ENCODE measurements at regions not wholly inside any gene's neighbourhood (a gene's known extent, or its start where the extent isn't known, plus 50 kb on each side); places are given as distances from the start of the nearest gene placed in this dataset.
"Not testable (repeated sequence)": the region's sequence is repeated elsewhere in the genome, so short reads cannot be mapped to it uniquely, and the experiment has no call there.

DNA sequence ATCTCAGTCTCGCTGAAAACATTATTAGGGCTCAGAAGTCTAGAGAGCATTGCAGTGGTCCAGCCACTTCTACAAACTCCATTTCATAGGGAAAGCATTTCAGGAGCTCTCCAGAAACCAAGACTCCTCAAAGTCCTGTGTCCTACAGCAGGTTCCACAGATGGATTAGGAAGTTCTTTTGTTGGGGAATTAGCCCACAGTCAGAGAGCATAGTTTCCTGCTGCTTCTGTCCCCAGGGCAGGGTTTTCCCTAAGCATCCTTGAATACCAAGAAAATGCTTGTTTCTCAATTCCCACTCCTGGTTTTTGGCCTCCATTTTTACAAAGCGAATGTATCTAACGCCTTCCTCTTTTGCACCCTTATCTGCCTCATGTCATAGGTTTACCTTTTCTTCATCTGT lies 235.9 kb upstream of the PODXL start:
- Mint-ChIP-seq H3K9me3 (no peaks in the 10 kb centered on the region), H3K36me3 (ENCODE audit: insufficient read depth) (no peaks in the 10 kb centered on the region), H3K4me3 (no peak overlapping the region), H3K4me1 (ENCODE audit: low read depth) (no peaks in the 10 kb centered on the region), H3K27me3 (ENCODE audit: low read depth) (peaks cover 4% of the 10 kb centered on the region)
- ATAC-seq (no peak), DNase-seq (no peak)

DNA sequence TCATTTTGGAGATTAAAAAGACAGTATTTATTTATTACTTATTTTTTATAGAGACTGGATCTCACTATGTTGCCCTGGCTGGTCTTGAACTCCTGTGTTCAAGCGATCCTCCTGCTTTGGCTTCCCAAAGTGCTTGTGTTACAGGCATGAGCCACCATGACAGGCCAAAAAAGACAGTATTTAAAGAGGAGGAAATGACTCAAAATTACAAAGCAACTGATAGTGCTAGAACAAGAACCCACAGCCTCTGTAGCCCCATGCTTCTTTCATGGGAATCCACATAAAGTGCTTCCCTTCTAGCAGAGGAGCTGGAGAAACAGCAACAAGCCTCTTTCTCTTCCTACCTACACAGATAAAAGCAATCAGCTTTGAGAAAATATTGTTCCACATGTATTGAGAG lies 230.7 kb upstream of the PODXL start:
- Mint-ChIP-seq H3K4me3 (no peak overlapping the region), H3K27me3 (ENCODE audit: low read depth) (peaks cover 7% of the 10 kb centered on the region), H3K36me3 (ENCODE audit: insufficient read depth) (no peaks in the 10 kb centered on the region), H3K9me3 (no peaks in the 10 kb centered on the region), H3K4me1 (ENCODE audit: low read depth) (no peaks in the 10 kb centered on the region)
- DNase-seq (no peak), ATAC-seq (no peak)

DNA sequence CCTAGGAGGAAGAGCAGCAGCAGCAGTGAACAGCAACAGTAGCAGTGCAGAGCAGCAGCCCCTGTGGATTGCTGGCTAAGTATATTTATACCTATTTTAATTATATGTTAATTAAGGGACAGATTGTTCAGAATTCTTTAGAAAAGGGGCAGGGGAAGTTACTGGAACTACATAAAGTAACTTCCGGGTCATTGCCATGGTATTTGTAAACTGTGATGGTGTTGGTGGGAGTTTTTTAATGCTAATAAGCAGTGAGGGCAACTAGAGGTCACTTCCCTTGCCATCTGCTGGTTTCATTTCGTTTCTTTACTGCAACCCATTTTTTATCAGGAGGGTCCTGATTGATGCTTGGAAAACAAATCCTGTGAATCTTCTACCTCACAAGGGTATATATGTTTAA lies 229.8 kb upstream of the PODXL start:
- Mint-ChIP-seq H3K4me3 (no peak overlapping the region), H3K36me3 (ENCODE audit: insufficient read depth) (no peaks in the 10 kb centered on the region), H3K27me3 (ENCODE audit: low read depth) (peaks cover 8% of the 10 kb centered on the region), H3K9me3 (no peaks in the 10 kb centered on the region), H3K4me1 (ENCODE audit: low read depth) (no peaks in the 10 kb centered on the region)
- no peak for DNase-seq
- no peak for ATAC-seq

DNA sequence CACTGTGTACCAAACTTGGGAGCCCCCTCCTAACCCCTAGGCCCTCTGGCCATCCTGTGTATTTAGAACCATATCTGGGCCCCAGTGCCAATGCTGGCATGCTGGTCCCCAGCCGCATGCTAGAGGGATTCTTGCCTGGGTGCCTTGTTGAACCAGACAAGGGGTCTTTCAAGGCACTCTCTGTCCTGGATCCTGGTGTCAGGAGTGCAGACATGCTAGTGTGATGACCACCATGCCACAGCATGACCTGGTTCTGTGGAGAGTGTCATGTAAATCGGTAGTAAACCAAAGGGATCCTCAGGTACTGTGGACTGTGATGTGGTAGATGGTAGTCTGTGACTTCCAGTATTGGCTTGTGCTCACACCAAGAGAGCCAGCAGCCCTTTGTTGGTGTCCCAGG lies 222.2 kb upstream of the PODXL start:
- H3K27me3 Mint-ChIP-seq (ENCODE audit: low read depth) = peaks cover 4% of the 10 kb centered on the region
- H3K36me3 Mint-ChIP-seq (ENCODE audit: insufficient read depth) = no peaks in the 10 kb centered on the region
- H3K9me3 Mint-ChIP-seq = no peaks in the 10 kb centered on the region
- no peak for DNase-seq
- ATAC-seq = no peak
- no peaks in the 10 kb centered on the region for H3K4me1 Mint-ChIP-seq (ENCODE audit: low read depth)
- no peak overlapping the region for H3K4me3 Mint-ChIP-seq

DNA sequence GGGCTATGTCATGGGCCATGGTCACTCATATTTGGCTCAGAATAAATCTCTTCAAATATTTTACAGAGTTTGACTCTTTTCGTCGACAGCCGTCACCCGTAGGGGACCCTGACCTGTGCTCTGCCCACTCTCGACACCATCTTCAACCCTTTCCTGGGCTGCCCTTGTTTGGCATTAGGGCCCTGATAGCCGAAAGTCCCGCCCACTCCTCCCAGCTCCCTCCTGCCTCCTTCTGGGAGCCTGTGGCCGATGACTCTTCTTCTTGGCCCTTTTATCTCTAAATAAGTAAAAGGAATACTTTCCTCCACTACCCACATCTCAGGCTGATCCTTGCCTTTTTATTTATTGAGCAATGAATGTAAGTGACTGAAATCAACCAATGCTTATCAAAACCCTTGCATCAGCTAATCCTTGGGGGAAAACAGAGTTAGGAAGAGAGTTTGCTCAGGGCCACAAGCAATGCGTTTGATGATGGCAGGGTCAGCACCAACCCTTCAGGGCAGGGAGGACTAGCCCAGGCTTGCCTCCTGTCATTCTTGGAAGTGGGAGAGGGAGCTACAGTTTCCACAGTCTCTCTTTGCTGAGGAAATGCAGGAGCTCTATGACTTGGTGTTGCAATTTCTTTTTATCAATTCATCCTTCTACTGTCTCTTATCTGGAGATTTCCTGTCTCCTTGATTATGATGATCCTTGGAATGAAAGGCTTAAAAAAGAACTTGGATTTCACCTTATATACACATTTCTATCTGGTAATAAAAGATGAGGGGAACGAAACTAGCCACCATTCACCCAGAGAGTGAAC lies 218.2 kb upstream of the PODXL start:
- H3K9me3 Mint-ChIP-seq = no peaks in the 10 kb centered on the region
- H3K27me3 Mint-ChIP-seq (ENCODE audit: low read depth) = no peaks in the 10 kb centered on the region
- no peak overlapping the region for H3K4me3 Mint-ChIP-seq
- no peak for ATAC-seq
- no peaks in the 10 kb centered on the region for H3K36me3 Mint-ChIP-seq (ENCODE audit: insufficient read depth)
- no peaks in the 10 kb centered on the region for H3K4me1 Mint-ChIP-seq (ENCODE audit: low read depth)
- no peak for DNase-seq

DNA sequence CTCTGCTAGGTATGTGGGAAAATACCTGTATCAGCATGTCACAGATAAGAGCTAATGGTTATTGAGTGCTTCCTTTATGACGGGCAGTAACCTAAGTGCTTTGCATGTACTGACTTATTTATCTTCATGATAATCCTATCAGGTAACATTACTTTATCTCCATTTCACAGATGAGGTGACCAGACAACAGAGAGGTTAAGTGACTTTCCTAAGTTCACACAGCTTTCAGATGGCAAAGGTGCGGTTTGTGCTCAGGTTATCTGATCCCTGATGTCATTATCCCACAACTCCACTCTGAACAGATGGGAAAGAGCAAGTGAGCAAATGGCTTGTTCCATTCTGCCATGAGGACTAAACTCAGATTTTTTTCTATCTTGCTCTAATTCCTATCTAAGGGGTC lies 217.0 kb upstream of the PODXL start:
- no peaks in the 10 kb centered on the region for H3K9me3 Mint-ChIP-seq
- DNase-seq (no peak), ATAC-seq (no peak)
- H3K36me3 Mint-ChIP-seq (ENCODE audit: insufficient read depth) = no peaks in the 10 kb centered on the region
- H3K4me1 Mint-ChIP-seq (ENCODE audit: low read depth) = no peaks in the 10 kb centered on the region
- H3K27me3 Mint-ChIP-seq (ENCODE audit: low read depth) = peaks cover 3% of the 10 kb centered on the region
- no peak overlapping the region for H3K4me3 Mint-ChIP-seq

DNA sequence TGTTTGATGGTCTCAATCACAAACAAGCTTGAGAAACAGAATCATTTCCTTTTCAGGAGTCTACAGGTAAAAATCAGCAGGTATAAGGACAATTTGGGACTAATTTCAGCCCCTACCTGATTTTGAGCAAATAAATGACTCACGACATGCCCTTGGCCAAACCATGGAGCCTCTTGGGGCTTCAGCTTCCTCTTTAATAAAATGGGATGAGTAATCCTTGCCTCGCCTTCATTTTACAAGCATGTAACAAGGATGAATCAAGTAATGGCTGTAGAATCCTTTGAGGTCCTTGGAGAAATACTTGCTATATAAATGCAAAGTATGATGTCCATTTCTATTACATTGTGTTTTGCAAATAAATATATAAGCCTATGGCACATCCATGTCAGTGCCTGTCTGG lies 212.8 kb upstream of the PODXL start:
- no peak overlapping the region for H3K4me3 Mint-ChIP-seq
- no peaks in the 10 kb centered on the region for H3K36me3 Mint-ChIP-seq (ENCODE audit: insufficient read depth)
- peaks cover 3% of the 10 kb centered on the region for H3K27me3 Mint-ChIP-seq (ENCODE audit: low read depth)
- ATAC-seq = no peak
- DNase-seq = no peak
- no peaks in the 10 kb centered on the region for H3K9me3 Mint-ChIP-seq
- no peaks in the 10 kb centered on the region for H3K4me1 Mint-ChIP-seq (ENCODE audit: low read depth)

DNA sequence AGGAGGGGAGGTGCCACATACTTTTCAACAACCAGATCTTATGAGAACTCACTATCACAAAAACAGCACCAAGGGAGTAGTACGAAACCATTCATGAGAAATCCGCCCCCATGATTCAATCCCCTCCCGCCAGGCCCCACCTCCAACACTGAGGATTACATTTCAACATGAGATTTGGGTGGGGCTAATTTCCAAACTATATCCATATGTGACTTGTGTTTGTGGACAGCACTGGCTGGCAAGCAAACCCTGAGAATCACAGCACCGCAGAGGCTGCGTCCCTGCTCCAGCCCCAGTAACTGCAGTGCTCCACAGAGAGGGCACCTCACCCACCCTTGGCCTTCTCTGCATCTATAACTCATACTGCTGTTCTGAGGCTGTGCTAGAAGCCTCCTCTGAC lies 211.2 kb upstream of the PODXL start:
- H3K27me3 Mint-ChIP-seq (ENCODE audit: low read depth) = peaks cover 3% of the 10 kb centered on the region
- no peak overlapping the region for H3K4me3 Mint-ChIP-seq
- H3K4me1 Mint-ChIP-seq (ENCODE audit: low read depth) = no peaks in the 10 kb centered on the region
- H3K36me3 Mint-ChIP-seq (ENCODE audit: insufficient read depth) = no peaks in the 10 kb centered on the region
- no peak for ATAC-seq
- H3K9me3 Mint-ChIP-seq = no peaks in the 10 kb centered on the region
- DNase-seq = no peak

DNA sequence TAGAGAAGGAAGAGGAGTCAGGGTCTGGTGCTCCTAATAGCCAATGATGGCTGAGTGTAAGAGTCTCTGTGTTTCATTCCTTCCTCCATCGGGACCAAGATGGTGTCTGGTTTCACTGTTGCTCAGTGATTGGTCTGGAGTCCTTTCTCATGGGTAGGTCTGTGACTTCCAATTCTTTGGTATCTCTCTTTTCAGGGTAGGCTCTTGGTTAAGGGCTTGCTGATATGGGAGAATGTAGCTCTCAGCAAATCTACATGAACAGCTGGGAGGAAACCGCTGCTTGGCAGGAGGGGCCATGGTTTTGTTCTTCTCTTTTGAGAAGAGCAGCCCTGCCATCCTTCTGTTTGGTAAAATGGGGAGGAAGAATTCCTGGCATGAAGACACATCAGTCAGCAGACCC lies 209.1 kb upstream of the PODXL start:
- no peaks in the 10 kb centered on the region for H3K9me3 Mint-ChIP-seq
- no peak for DNase-seq
- no peaks in the 10 kb centered on the region for H3K4me1 Mint-ChIP-seq (ENCODE audit: low read depth)
- H3K4me3 Mint-ChIP-seq = no peak overlapping the region
- peaks cover 12% of the 10 kb centered on the region for H3K27me3 Mint-ChIP-seq (ENCODE audit: low read depth)
- no peaks in the 10 kb centered on the region for H3K36me3 Mint-ChIP-seq (ENCODE audit: insufficient read depth)
- ATAC-seq = no peak

DNA sequence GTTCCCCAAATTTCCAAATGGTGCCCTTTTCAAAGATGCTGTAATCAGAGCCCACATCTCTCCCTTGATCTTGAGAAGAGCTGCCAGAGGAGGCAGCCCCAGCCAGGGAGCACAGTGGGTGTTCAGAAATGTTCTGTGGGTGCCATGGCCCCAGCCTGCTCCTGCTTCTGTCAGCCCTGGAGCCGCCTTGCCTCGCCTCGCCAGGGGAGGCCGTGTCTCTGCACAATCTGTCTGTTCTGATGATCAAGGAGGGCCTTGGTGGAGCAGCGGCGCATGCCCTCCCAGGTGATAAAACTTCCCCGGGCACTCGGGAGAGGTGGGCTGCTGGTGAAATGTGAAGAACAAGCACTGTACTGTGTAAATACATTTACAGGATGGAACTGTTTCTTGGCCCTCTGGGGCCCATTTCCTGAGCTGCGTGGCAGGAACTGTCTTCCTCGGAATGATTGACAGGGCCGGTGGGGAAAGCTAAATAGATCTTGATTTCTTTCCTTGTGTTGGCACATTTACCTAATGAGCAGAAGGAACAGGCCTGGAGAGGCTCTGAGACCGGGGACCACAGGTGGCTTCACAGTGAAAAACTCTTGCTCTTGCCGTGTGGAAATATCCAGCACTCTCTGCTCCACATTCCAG lies 207.8 kb upstream of the PODXL start:
- DNase-seq (no peak), ATAC-seq (no peak)

DNA sequence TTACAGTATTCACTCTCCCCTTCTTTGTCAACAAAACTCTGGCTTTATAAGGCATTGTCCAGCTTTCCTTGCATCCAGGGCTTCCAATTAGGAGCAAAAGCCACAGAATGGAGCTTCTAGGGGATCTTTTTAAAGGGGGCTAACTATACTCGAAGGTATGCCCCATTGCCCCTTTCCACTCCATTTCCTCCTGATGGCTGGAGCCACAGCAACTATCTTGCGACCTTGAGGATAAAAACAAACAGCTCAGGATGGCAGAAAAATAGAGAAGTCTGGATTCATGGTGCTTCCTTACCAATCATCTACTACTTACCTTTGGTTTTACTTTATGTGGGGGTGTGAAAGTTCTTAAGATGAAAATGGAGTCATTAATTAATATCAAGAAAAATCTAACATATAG lies 206.3 kb upstream of the PODXL start:
- H3K27me3 Mint-ChIP-seq (ENCODE audit: low read depth) = peaks cover 18% of the 10 kb centered on the region
- ATAC-seq = no peak
- H3K36me3 Mint-ChIP-seq (ENCODE audit: insufficient read depth) = no peaks in the 10 kb centered on the region
- DNase-seq = no peak
- no peaks in the 10 kb centered on the region for H3K4me1 Mint-ChIP-seq (ENCODE audit: low read depth)
- no peaks in the 10 kb centered on the region for H3K9me3 Mint-ChIP-seq
- H3K4me3 Mint-ChIP-seq = no peak overlapping the region

More for the DNA sequence above, 207.8 kb upstream of the PODXL start:
- peaks cover 16% of the 10 kb centered on the region for H3K27me3 Mint-ChIP-seq (ENCODE audit: low read depth)
- no peaks in the 10 kb centered on the region for H3K9me3 Mint-ChIP-seq
- no peaks in the 10 kb centered on the region for H3K36me3 Mint-ChIP-seq (ENCODE audit: insufficient read depth)
- no peaks in the 10 kb centered on the region for H3K4me1 Mint-ChIP-seq (ENCODE audit: low read depth)
- H3K4me3 Mint-ChIP-seq = no peak overlapping the region

DNA sequence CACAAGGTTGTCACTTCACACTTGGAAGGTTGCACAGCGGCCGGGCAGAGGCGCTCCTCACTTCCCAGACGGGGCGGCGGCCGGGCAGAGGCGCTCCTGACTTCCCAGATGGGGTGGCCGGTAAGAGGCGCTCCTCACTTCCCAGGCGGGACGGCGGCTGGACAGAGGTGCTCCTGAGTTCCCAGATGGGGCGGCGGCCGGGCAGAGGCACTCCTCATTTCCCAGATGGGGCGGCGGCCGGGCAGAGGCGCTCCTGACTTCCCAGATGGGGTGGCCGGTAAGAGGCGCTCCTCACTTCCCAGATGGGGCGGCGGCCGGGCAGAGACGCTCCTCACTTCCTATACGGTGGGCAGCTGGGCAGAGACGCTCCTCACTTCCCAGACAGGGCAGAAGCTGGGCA lies 199.4 kb upstream of the PODXL start:
- not testable (repeated sequence) for ATAC-seq; H3K4me1 Mint-ChIP-seq (ENCODE audit: low read depth); H3K9me3 Mint-ChIP-seq; H3K36me3 Mint-ChIP-seq (ENCODE audit: insufficient read depth); H3K4me3 Mint-ChIP-seq; DNase-seq
- peaks cover 15% of the 10 kb centered on the region for H3K27me3 Mint-ChIP-seq (ENCODE audit: low read depth)

DNA sequence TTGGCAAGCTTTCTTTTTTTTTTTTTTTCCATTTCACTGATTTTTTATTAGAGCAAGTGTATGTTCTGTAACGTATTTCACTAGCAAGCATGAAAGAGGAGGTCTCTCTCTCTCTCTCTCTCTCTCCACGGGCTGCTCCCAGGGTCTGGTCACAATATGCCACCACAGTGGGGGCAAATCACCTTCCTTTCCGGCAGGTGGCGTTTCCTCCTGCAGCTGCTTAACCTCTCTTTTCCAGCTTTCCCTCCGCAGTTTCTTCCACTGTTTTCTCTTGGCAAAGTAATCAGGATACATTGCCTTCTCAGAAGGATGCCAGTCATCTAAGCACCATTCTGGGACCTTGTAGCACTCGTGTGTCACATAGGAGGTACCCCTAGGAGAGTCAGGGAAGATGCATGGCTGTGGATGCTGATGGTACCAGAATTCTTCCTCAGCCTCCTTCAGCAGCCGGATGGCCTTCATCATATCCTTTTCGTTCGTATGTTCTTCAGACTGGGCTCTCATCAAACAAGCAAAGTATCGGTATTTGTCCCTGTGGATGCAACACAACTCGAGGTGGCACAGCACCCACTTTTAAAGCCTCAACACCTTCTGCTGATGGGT lies 197.3 kb upstream of the PODXL start:
- DNase-seq (no peak), ATAC-seq (no peak)
- H3K4me1 Mint-ChIP-seq (ENCODE audit: low read depth) = no peaks in the 10 kb centered on the region
- H3K9me3 Mint-ChIP-seq = no peaks in the 10 kb centered on the region
- H3K27me3 Mint-ChIP-seq (ENCODE audit: low read depth) = peaks cover 10% of the 10 kb centered on the region
- H3K4me3 Mint-ChIP-seq = no peak overlapping the region
- H3K36me3 Mint-ChIP-seq (ENCODE audit: insufficient read depth) = no peaks in the 10 kb centered on the region

DNA sequence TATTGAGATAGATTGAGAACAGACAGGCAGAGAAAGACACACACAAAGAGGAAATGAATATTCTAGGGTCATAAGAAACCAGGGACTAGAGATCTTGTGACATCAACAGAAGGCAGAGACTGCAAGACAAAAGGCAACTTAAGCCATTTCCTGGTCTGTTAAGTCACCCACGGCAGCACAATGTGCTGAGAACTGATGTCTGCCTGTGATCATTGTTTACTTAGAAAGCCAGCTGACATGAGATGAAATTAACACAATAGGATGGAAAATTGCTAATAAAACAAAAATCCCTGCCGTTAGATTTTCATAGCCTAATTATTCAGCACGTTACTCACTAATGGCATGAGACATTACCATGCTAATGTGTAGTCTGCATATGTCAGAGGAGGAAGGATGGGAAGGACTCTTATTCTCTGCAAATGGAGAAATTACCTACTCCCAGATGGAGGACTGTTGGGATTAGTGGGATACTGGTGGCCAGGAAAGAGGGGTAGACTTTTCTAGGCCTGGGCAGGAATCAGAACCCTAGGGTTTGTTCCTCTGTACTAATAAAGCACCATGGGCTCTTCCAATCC lies 191.3 kb upstream of the PODXL start:
- no peak for DNase-seq
- H3K4me3 Mint-ChIP-seq = no peak overlapping the region
- no peak for ATAC-seq

More for the DNA sequence above, 191.3 kb upstream of the PODXL start:
- Mint-ChIP-seq H3K36me3 (ENCODE audit: insufficient read depth) (no peaks in the 10 kb centered on the region), H3K27me3 (ENCODE audit: low read depth) (peaks cover 2% of the 10 kb centered on the region), H3K4me1 (ENCODE audit: low read depth) (no peaks in the 10 kb centered on the region), H3K9me3 (peaks cover 3% of the 10 kb centered on the region)

Measured in activated T-cell treated with anti-CD3 and anti-CD28 coated beads, Interleukin-2, amount 50 U/mL, for 4 hours (primary cell).